ENCODE measurements at regions not wholly inside any gene's neighbourhood (a gene's known extent, or its start where the extent isn't known, plus 50 kb on each side); places are given as distances from the start of the nearest gene placed in this dataset.

DNA sequence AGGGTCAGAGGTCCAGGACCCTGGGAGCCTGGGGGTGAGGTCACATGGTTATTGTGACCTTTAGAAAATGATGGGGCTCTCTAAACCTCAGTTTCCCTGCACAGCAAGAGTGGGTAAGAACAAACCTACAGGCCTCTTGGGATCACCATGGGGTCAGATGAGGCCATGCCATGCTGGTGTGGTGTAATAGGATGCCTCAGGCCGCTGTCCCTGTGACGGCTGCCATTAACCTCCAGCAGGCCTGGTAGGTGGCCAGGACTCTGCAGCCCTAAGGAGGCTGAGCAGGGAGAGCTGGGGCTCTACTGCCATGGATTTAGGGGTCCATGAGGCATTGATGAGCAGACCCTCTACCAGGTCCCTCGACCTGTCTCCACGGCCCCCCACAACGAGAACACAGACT, 265.5 kb downstream of the CTTN start (continued):
- TF ChIP-seq MED1 (CRISPR knock-in tag; IDR thresholded peaks at IDR 0.05; ENCODE audit: borderline replicate concordance), result no peak
- TF ChIP-seq ZC3H4 (CRISPR knock-in tag; IDR thresholded peaks at IDR 0.05; ENCODE audit: borderline replicate concordance), result no peak
- TF ChIP-seq KAT8 (IDR thresholded peaks at IDR 0.05; ENCODE audit: low read depth), result no peak

DNA sequence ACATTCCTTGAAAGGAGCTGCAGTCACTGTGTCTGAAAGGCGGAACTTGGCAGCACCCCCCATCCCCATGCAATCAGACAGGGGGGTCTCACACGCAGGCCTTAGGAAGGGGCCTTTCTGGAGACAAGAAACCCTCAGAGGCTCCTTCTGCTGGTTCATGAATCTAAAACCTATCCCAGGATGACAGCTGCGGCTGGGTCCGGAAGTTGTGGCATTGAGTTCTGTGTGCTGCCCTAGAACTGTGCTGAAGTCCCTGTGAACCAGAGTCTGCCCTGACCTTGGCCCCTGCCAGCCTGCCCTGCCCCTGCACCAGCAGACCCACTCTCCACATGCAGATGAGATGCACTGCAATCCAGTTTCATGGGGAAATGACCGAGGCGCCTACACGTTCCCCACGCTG, 268.0 kb downstream of the CTTN start:
- WGBS (ENCODE audit: insufficient coverage, low coverage, missing lambda C conversion rate), result 15% methylated on average over 7 of the region's 8 CpGs
- H3K27me3 ChIP-seq (ENCODE audit: control insufficient read depth in 2 of 2, insufficient read depth in 2 of 2, low read length in 2 of 2), result peaks cover 23 to 81% of the 10 kb centered on the region in 2 experiments; a peak in 4 of 5 replicates
- peaks cover 24% of the 10 kb centered on the region for H4K20me1 ChIP-seq (replicated peaks; ENCODE audit: control insufficient read depth, insufficient read depth, low read length)
- no TSS peak for BruUV-seq (replicated peaks)
- H3K36me3 ChIP-seq (ENCODE audit: control insufficient read depth, insufficient read depth, low read length), result no peaks in the 10 kb centered on the region
- in situ Hi-C loops (cut with MboI), result no loop called here
- H3K9me3 ChIP-seq (replicated peaks; ENCODE audit: control insufficient read depth, insufficient read depth, low read depth, low read length), result no peaks in the 10 kb centered on the region
- no peaks in the 10 kb centered on the region for H3K9me1 ChIP-seq (ENCODE audit: control insufficient read depth, insufficient read depth, low read length)
- H3K4me3 ChIP-seq, result no peak overlapping the region
- H3K79me2 ChIP-seq (ENCODE audit: control insufficient read depth, insufficient read depth, low read length), result no peaks in the 10 kb centered on the region
- ATAC-seq, result no peak
- no peak overlapping the region for H3K27ac ChIP-seq (ENCODE audit: extremely low read depth, low read depth, low read length)
- POLR2A ChIA-PET, result no interaction called here
- H3K4me2 ChIP-seq (ENCODE audit: insufficient read depth, low read length), result no peak overlapping the region
- CTCF ChIA-PET (ENCODE audit: low intra/inter-chr PET ratio), result no interaction called here
- H3K4me1 ChIP-seq (replicated peaks in 1 of 2; ENCODE audit: control insufficient read depth in 2 of 2, insufficient read depth in 2 of 2, low read length in 2 of 2), result peaks cover 0 to 6% of the 10 kb centered on the region in 2 experiments; a peak in 1 of 5 replicates
- no peak overlapping the region for H3K9ac ChIP-seq (ENCODE audit: insufficient read depth in 1 of 2, low read depth in 2 of 2, low read length in 2 of 2)
- TF ChIP-seq GABPB2 (CRISPR knock-in tag; conservative IDR thresholded peaks at IDR 0.05), result no peak
- no peak for TF ChIP-seq ZNF668 (CRISPR knock-in tag; IDR thresholded peaks at IDR 0.05)
- TF ChIP-seq ZFP30 (CRISPR knock-in tag; IDR thresholded peaks at IDR 0.05; ENCODE audit: borderline replicate concordance), result no peak
- TF ChIP-seq SNRNP70 (optimal IDR thresholded peaks at IDR 0.05; ENCODE audit: low read depth, low read length), result no peak
- TF ChIP-seq CBFA2T3 (IDR thresholded peaks at IDR 0.05), result no peak
- TF ChIP-seq ZNF274 (IDR thresholded peaks at IDR 0.05; ENCODE audit: borderline replicate concordance, low read depth, low read length), result no peak
- no peak for TF ChIP-seq BACH1 (tag; IDR thresholded peaks at IDR 0.05)
- no peak for TF ChIP-seq FOS (IDR thresholded peaks at IDR 0.05; ENCODE audit: extremely low read depth, insufficient read length)
- no peak for TF ChIP-seq RAD51 (IDR thresholded peaks at IDR 0.05; ENCODE audit: borderline replicate concordance, low read depth)
- no peak for TF ChIP-seq NFE2 (IDR thresholded peaks at IDR 0.05; ENCODE audit: low read depth)
- TF ChIP-seq KLF1 (tag; IDR thresholded peaks at IDR 0.05), result no peak
- TF ChIP-seq, protein P1, sequence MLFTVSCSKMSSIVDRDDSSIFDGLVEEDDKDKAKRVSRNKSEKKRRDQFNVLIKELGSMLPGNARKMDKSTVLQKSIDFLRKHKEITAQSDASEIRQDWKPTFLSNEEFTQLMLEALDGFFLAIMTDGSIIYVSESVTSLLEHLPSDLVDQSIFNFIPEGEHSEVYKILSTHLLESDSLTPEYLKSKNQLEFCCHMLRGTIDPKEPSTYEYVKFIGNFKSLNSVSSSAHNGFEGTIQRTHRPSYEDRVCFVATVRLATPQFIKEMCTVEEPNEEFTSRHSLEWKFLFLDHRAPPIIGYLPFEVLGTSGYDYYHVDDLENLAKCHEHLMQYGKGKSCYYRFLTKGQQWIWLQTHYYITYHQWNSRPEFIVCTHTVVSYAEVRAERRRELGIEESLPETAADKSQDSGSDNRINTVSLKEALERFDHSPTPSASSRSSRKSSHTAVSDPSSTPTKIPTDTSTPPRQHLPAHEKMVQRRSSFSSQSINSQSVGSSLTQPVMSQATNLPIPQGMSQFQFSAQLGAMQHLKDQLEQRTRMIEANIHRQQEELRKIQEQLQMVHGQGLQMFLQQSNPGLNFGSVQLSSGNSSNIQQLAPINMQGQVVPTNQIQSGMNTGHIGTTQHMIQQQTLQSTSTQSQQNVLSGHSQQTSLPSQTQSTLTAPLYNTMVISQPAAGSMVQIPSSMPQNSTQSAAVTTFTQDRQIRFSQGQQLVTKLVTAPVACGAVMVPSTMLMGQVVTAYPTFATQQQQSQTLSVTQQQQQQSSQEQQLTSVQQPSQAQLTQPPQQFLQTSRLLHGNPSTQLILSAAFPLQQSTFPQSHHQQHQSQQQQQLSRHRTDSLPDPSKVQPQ (CRISPR knock-in tag; IDR thresholded peaks at IDR 0.05; ENCODE audit: borderline replicate concordance), result no peak
- TF ChIP-seq RFX1 (IDR thresholded peaks at IDR 0.05), result no peak
- TF ChIP-seq MAZ (CRISPR knock-in tag; conservative IDR thresholded peaks at IDR 0.05 in 1 of 2, IDR thresholded peaks at IDR 0.05 in 1 of 2), result no peak
- no peak for TF ChIP-seq CREB1 (IDR thresholded peaks at IDR 0.05)
- TF ChIP-seq CREB1 (CRISPR knock-in tag; IDR thresholded peaks at IDR 0.05), result no peak
- no peak for TF ChIP-seq PYGO2 (tag; IDR thresholded peaks at IDR 0.05)
- no peak for TF ChIP-seq HDAC2 (IDR thresholded peaks at IDR 0.05)
- no peak for FAIRE-seq
- H2AFZ ChIP-seq (ENCODE audit: low read depth, low read length), result no peak overlapping the region
- no peak for DNase-seq (ENCODE audit: extremely low read depth in 1 of 4, low spot score in 3 of 4)
- intact Hi-C loops (cut with micrococcal nuclease), result no loop called here

Data from K562 (cell line).